H9 (cell line): ENCODE measurements at regions not wholly inside any gene's neighbourhood (a gene's known extent, or its start where the extent isn't known, plus 50 kb on each side); places are given as distances from the start of the nearest gene placed in this dataset.

Experiments used
- DNase-seq: peaks from one replicate; pipeline ENCODE4 v3.0.0-alpha.2; 2017
- H2AFZ ChIP-seq: one replicate; pipeline ENCODE4 v1.6.1; 2013; ENCODE audit warnings: mild to moderate bottlenecking, low read length, control low read depth, moderate library complexity
- H2AK5ac ChIP-seq: 2 replicates; pipeline ENCODE4 v1.6.1; 2013; ENCODE audit warnings: low read length, control low read depth, mixed read lengths; ENCODE audit not compliant: insufficient read length
- H2BK120ac ChIP-seq: one replicate; pipeline ENCODE4 v1.6.1; 2013; ENCODE audit warnings: low read depth, mild to moderate bottlenecking, low read length, control low read depth, inconsistent platforms; ENCODE audit not compliant: poor library complexity, severe bottlenecking
- H2BK12ac ChIP-seq: 2 replicates; pipeline ENCODE4 v1.6.1; 2013; ENCODE audit warnings: low read length, control low read depth, mixed read lengths, low read depth; ENCODE audit not compliant: insufficient read length
- H2BK15ac ChIP-seq: 2 replicates; pipeline ENCODE4 v1.6.1; 2013; ENCODE audit warnings: low read depth, low read length, control low read depth
- H2BK20ac ChIP-seq: one replicate; pipeline ENCODE4 v1.6.1; 2013; ENCODE audit warnings: low read depth, mild to moderate bottlenecking, low read length, control low read depth, inconsistent platforms; ENCODE audit not compliant: poor library complexity, severe bottlenecking
- H2BK5ac ChIP-seq: 2 replicates; pipeline ENCODE4 v1.6.1; 2013; ENCODE audit warnings: low read length, control low read depth, mixed read lengths; ENCODE audit not compliant: insufficient read length
- H3K14ac ChIP-seq: 2 replicates; pipeline ENCODE4 v1.6.1; 2013; ENCODE audit warnings: low read length, control low read depth; ENCODE audit not compliant: insufficient read depth
- H3K18ac ChIP-seq: 2 replicates; pipeline ENCODE4 v1.6.1; 2013; ENCODE audit warnings: low read depth, mild to moderate bottlenecking, mixed read lengths, low read length, control low read depth; ENCODE audit not compliant: insufficient read length
- H3K23ac ChIP-seq: 2 replicates; pipeline ENCODE4 v1.6.1; 2013; ENCODE audit warnings: low read length, control low read depth, mixed read lengths, low read depth; ENCODE audit not compliant: insufficient read length
- H3K23me2 ChIP-seq: 2 replicates; pipeline ENCODE4 v1.6.1; 2013; ENCODE audit warnings: low read depth, mild to moderate bottlenecking, mixed read lengths, low read length, control low read depth; ENCODE audit not compliant: insufficient read length, poor library complexity, severe bottlenecking
- H3K27ac ChIP-seq: 2 replicates; pipeline ENCODE4 v1.5.1; 2013; ENCODE audit warnings: low read length, control low read depth, mixed read lengths, low read depth; ENCODE audit not compliant: insufficient read length
- H3K27me3 ChIP-seq: 2 replicates; pipeline ENCODE4 v1.6.1; 2013; ENCODE audit warnings: low read length, control low read depth, inconsistent platforms; ENCODE audit not compliant: insufficient read depth
- H3K4ac ChIP-seq: 2 replicates; pipeline ENCODE4 v1.6.1; 2013; ENCODE audit warnings: low read depth, mild to moderate bottlenecking, control low read depth, inconsistent platforms, low read length, moderate library complexity
- H3K4me1 ChIP-seq: 2 replicates; pipeline ENCODE4 v1.6.1; 2013; ENCODE audit warnings: low read length, control low read depth, inconsistent platforms; ENCODE audit not compliant: insufficient read depth
- H3K4me2 ChIP-seq: 2 replicates; pipeline ENCODE4 v1.6.1; 2013; ENCODE audit warnings: low read length, control low read depth, mixed read lengths; ENCODE audit not compliant: insufficient read length, insufficient read depth
- H3K56ac ChIP-seq: 2 replicates; pipeline ENCODE4 v1.6.1; 2013; ENCODE audit warnings: low read depth, mild to moderate bottlenecking, mixed read lengths, low read length, control low read depth; ENCODE audit not compliant: insufficient read length
- H3K79me1 ChIP-seq: 2 replicates; pipeline ENCODE4 v1.6.1; 2013; ENCODE audit warnings: low read depth, mild to moderate bottlenecking, moderate library complexity, low read length, control low read depth, inconsistent platforms; ENCODE audit not compliant: insufficient read depth, poor library complexity, severe bottlenecking
- H3K79me2 ChIP-seq: 2 replicates; pipeline ENCODE4 v1.6.1; 2013; ENCODE audit warnings: low read length, control low read depth, inconsistent platforms; ENCODE audit not compliant: insufficient read depth
- H3K9ac ChIP-seq: 2 replicates; pipeline ENCODE4 v1.6.1; 2013; ENCODE audit warnings: low read length, control low read depth, mixed read lengths; ENCODE audit not compliant: insufficient read length; ENCODE audit errors: extremely low read depth
- H3K9me3 ChIP-seq: one replicate; pipeline ENCODE4 v1.6.1; 2013; ENCODE audit warnings: low read depth, low read length, inconsistent platforms; ENCODE audit not compliant: control insufficient read depth
- H3T11ph ChIP-seq: one replicate; pipeline ENCODE4 v1.6.1; 2013; ENCODE audit warnings: mild to moderate bottlenecking, low read length, control low read depth, inconsistent platforms
- H4K20me1 ChIP-seq: one replicate; pipeline ENCODE4 v1.6.1; 2013; ENCODE audit not compliant: control insufficient read depth, insufficient read length, insufficient read depth
- H4K5ac ChIP-seq: 2 replicates; pipeline ENCODE4 v1.6.1; 2013; ENCODE audit warnings: low read depth, mild to moderate bottlenecking, mixed read lengths, low read length, control low read depth; ENCODE audit not compliant: insufficient read length
- H4K8ac ChIP-seq: replicated peaks from 2 replicates; pipeline ENCODE4 v1.6.1; 2013; ENCODE audit warnings: low read length, control low read depth, mixed read lengths, low read depth; ENCODE audit not compliant: insufficient read length
- H4K91ac ChIP-seq: 2 replicates; pipeline ENCODE4 v1.6.1; 2013; ENCODE audit warnings: low read depth, mild to moderate bottlenecking, moderate library complexity, mixed read lengths, low read length, control low read depth; ENCODE audit not compliant: insufficient read length
- H3K27ac Mint-ChIP-seq, 3 experiments: 2 replicates in 2 of 3; 3 replicates in 1 of 3; pipeline ENCODE4 v1.8.0; 2020 to 2021; ENCODE audit warnings: mixed read lengths in 3 of 3, mild to moderate bottlenecking in 1 of 3, moderate library complexity in 1 of 3
- H3K27me3 Mint-ChIP-seq: 2 replicates; pipeline ENCODE4 v1.8.0; 2021; ENCODE audit warnings: low read depth, mild to moderate bottlenecking, moderate library complexity, mixed read lengths
- H3K36me3 Mint-ChIP-seq, 3 experiments: 2 replicates in 2 of 3; 3 replicates in 1 of 3; pipeline ENCODE4 v1.8.0; 2020 to 2021; ENCODE audit warnings: low read depth in 3 of 3, mixed read lengths in 3 of 3; ENCODE audit not compliant: insufficient read depth in 1 of 3
- H3K4me1 Mint-ChIP-seq, 2 experiments: 2 replicates each; pipeline ENCODE4 v1.8.0; 2020; ENCODE audit warnings: mixed read lengths in 2 of 2
- H3K4me3 Mint-ChIP-seq, 2 experiments: 2 replicates in 1 of 2; 3 replicates in 1 of 2; pipeline ENCODE4 v1.8.0; 2020 to 2021; ENCODE audit warnings: mild to moderate bottlenecking in 2 of 2, mixed read lengths in 2 of 2, moderate library complexity in 1 of 2
- H3K9me3 Mint-ChIP-seq, 2 experiments: 2 replicates in 1 of 2; 3 replicates in 1 of 2; pipeline ENCODE4 v1.8.0; 2020; ENCODE audit warnings: mild to moderate bottlenecking in 2 of 2, mixed read lengths in 2 of 2, moderate library complexity in 1 of 2
- WGBS: extraction: QIAGEN DNeasy Blood & Tissue Kit; methylation state at CpG from one replicate; pipeline ENCODE4 v1.1.7; 2013; ENCODE audit warnings: missing lambda C conversion rate, low lambda C conversion rate, mixed read lengths; ENCODE audit not compliant: insufficient read length; ENCODE audit errors: extremely low coverage; 5-methylcytosine and 5-hydroxymethylcytosine counted together
- TF ChIP-seq, protein P1 (sequence below): fragments of 200-600 bp; sonication (generic); conservative IDR thresholded peaks from 3 replicates; pipeline ENCODE4 v1.8.0; 2021; ENCODE audit warnings: antibody characterized with exemption, mild to moderate bottlenecking

DNA sequence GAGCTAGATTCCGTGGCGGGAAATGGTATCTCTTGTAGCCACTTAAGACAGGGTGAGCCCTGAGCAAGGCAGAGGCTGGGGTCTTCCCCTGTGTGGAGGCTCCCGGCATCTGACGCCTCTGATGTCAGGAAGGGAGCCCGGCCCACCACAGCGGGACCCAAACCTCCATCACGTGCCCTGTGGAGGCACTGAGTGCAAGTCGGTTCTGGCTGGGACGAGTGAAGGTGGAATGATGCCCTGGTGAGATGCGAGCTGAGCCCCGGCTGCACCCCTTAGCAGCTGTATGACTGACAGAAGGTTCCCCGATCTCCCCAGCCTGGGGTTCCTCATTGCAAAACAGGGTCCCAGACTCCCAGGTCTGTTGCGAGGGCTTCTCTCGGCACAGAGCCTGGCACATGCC lies 187.4 kb upstream of the TNRC6C start:
- Histone ChIP-seq H4K8ac (no peak overlapping the region), H2BK15ac (no peak overlapping the region), H3K4ac (no peak overlapping the region), H3T11ph (no peak overlapping the region), H3K9ac (no peak overlapping the region), H4K5ac (no peak overlapping the region), H3K79me2 (no peaks in the 10 kb centered on the region), H3K27ac (no peak overlapping the region), H3K23me2 (no peaks in the 10 kb centered on the region), H4K91ac (no peak overlapping the region), H3K4me1 (no peaks in the 10 kb centered on the region), H2BK12ac (no peak overlapping the region), H3K14ac (no peak overlapping the region), H3K4me2 (no peak overlapping the region), H3K9me3 (no peaks in the 10 kb centered on the region), H2AK5ac (no peak overlapping the region), H2AFZ (no peak overlapping the region), H3K56ac (no peak overlapping the region), H3K27me3 (no peaks in the 10 kb centered on the region; the same call in 1 of the 2 replicates), H3K18ac (no peak overlapping the region), H2BK120ac (no peak overlapping the region), H3K23ac (no peak overlapping the region), H2BK5ac (no peak overlapping the region), H4K20me1 (peaks cover 3% of the 10 kb centered on the region), H2BK20ac (no peak overlapping the region), H3K79me1 (no peaks in the 10 kb centered on the region)
- Mint-ChIP-seq H3K27me3 (peaks cover 43% of the 10 kb centered on the region), H3K4me1 (peaks cover 26 to 29% of the 10 kb centered on the region in 2 experiments), H3K36me3 (peaks cover 0 to 6% (median 2%) of the 10 kb centered on the region in 3 experiments; a peak in 2 of 7 replicates), H3K4me3 (no peak overlapping the region), H3K27ac (peak overlapping the region in 1 of 3 experiments; percentile 34; a peak in 1 of 7 replicates), H3K9me3 (peaks cover 3 to 6% of the 10 kb centered on the region in 2 experiments; a peak in 3 of 5 replicates)
- no peak for DNase-seq
- WGBS: no CpG with 5 or more reads among the region's 14 CpGs
- TF ChIP-seq, protein P1, sequence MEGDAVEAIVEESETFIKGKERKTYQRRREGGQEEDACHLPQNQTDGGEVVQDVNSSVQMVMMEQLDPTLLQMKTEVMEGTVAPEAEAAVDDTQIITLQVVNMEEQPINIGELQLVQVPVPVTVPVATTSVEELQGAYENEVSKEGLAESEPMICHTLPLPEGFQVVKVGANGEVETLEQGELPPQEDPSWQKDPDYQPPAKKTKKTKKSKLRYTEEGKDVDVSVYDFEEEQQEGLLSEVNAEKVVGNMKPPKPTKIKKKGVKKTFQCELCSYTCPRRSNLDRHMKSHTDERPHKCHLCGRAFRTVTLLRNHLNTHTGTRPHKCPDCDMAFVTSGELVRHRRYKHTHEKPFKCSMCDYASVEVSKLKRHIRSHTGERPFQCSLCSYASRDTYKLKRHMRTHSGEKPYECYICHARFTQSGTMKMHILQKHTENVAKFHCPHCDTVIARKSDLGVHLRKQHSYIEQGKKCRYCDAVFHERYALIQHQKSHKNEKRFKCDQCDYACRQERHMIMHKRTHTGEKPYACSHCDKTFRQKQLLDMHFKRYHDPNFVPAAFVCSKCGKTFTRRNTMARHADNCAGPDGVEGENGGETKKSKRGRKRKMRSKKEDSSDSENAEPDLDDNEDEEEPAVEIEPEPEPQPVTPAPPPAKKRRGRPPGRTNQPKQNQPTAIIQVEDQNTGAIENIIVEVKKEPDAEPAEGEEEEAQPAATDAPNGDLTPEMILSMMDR: no peak
